Thyroid gland (tissue), 4 donors: ENCODE measurements at regions not wholly inside any gene's neighbourhood (a gene's known extent, or its start where the extent isn't known, plus 50 kb on each side); places are given as distances from the start of the nearest gene placed in this dataset.

Experiments used
- POLR2A ChIP-seq, 2 donors: fragments of 450-650 bp; IDR thresholded peaks; one replicate each; pipeline ENCODE4 v1.6.1; 2017; ENCODE audit warnings: antibody characterized with exemption in 2 of 2, mild to moderate bottlenecking in 2 of 2, moderate library complexity in 1 of 2
- TF ChIP-seq, protein P1 (sequence below), 6 experiments: fragments of 200-600 bp in 3 of 6; fragments of 450-650 bp in 3 of 6; sonication (generic) in 3 of 6; IDR thresholded peaks; one replicate each; pipeline ENCODE4 v1.5.1; 2016 to 2019; ENCODE audit warnings: antibody characterized with exemption in 6 of 6, mild to moderate bottlenecking in 2 of 6, inconsistent platforms in 1 of 6, moderate library complexity in 1 of 6

DNA sequence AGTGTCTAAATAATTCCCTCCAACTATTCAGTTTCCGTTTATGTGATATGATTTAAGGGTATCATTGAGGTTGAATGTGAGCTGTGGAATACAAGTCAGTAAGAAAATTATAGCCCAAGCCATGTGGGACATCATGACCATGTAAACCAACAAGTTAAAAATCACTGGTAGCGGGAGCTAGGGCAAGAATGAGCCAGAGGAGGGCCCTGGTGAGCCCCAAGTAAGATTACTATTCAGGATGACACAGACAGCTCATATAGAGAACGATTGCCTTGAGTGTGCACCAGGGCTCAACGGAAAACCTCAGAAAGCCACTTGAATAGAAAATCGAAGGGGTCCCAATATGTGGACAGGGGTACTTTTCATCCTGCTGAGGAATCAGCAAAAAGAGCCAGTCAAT lies 87.8 kb upstream of the RBMS1 start:
- TF ChIP-seq POLR2A (IDR thresholded peaks at IDR 0.05) = no peak
- TF ChIP-seq, protein P1, sequence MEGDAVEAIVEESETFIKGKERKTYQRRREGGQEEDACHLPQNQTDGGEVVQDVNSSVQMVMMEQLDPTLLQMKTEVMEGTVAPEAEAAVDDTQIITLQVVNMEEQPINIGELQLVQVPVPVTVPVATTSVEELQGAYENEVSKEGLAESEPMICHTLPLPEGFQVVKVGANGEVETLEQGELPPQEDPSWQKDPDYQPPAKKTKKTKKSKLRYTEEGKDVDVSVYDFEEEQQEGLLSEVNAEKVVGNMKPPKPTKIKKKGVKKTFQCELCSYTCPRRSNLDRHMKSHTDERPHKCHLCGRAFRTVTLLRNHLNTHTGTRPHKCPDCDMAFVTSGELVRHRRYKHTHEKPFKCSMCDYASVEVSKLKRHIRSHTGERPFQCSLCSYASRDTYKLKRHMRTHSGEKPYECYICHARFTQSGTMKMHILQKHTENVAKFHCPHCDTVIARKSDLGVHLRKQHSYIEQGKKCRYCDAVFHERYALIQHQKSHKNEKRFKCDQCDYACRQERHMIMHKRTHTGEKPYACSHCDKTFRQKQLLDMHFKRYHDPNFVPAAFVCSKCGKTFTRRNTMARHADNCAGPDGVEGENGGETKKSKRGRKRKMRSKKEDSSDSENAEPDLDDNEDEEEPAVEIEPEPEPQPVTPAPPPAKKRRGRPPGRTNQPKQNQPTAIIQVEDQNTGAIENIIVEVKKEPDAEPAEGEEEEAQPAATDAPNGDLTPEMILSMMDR (IDR thresholded peaks at IDR 0.05) = no peak
